SK-N-SH (cell line): ENCODE measurements at regions not wholly inside any gene's neighbourhood (a gene's known extent, or its start where the extent isn't known, plus 50 kb on each side); places are given as distances from the start of the nearest gene placed in this dataset.

Experiments
- EP300 ChIP-seq, 2 experiments: IDR thresholded peaks; 2 replicates each; pipeline versions ENCODE4 v1.4.0 to v1.6.1; 2012; ENCODE audit warnings: borderline replicate concordance in 1 of 2, low read depth in 1 of 2, low read length in 1 of 2
- FOXM1 ChIP-seq: IDR thresholded peaks from 2 replicates; pipeline ENCODE4 v1.4.0; 2012; ENCODE audit warnings: low read depth, mild to moderate bottlenecking
- JUND ChIP-seq: IDR thresholded peaks from 2 replicates; pipeline ENCODE4 v1.4.0; 2012
- NRF1 ChIP-seq: IDR thresholded peaks from 2 replicates; pipeline ENCODE4 v1.6.1; 2012; ENCODE audit warnings: low read depth, mild to moderate bottlenecking, low read length
- POLR2AphosphoS5 ChIP-seq: IDR thresholded peaks from 2 replicates; pipeline ENCODE4 v1.6.1; 2012; ENCODE audit warnings: low read depth, low read length
- RAD21 ChIP-seq: IDR thresholded peaks from 2 replicates; pipeline ENCODE4 v1.6.1; 2012; ENCODE audit warnings: mild to moderate bottlenecking, low read length
- REST ChIP-seq: IDR thresholded peaks from 2 replicates; pipeline ENCODE4 v1.6.1; 2012; ENCODE audit warnings: mild to moderate bottlenecking, low read depth, low read length, moderate library complexity
- SMC3 ChIP-seq: IDR thresholded peaks from 2 replicates; pipeline ENCODE4 v1.6.1; 2012; ENCODE audit warnings: low read depth, low read length, improper control_type of control experiment
- USF2 ChIP-seq: fragments of 150-350 bp; IDR thresholded peaks from 2 replicates; pipeline ENCODE4 v1.6.1; 2017; ENCODE audit warnings: antibody characterized with exemption, low read length, low read depth, borderline replicate concordance
- YY1 ChIP-seq: IDR thresholded peaks from 2 replicates; pipeline ENCODE4 v1.4.0; 2012; ENCODE audit warnings: low read depth, mild to moderate bottlenecking
- TF ChIP-seq, protein P1 (sequence below): fragments of 200-600 bp; sonication (generic); IDR thresholded peaks from 2 replicates; pipeline ENCODE4 v1.6.1; 2017; ENCODE audit warnings: antibody characterized with exemption, mild to moderate bottlenecking, moderate library complexity
- TF ChIP-seq, protein P2 (sequence below): IDR thresholded peaks from 2 replicates; pipeline ENCODE4; 2012

- TF ChIP-seq, protein P1, sequence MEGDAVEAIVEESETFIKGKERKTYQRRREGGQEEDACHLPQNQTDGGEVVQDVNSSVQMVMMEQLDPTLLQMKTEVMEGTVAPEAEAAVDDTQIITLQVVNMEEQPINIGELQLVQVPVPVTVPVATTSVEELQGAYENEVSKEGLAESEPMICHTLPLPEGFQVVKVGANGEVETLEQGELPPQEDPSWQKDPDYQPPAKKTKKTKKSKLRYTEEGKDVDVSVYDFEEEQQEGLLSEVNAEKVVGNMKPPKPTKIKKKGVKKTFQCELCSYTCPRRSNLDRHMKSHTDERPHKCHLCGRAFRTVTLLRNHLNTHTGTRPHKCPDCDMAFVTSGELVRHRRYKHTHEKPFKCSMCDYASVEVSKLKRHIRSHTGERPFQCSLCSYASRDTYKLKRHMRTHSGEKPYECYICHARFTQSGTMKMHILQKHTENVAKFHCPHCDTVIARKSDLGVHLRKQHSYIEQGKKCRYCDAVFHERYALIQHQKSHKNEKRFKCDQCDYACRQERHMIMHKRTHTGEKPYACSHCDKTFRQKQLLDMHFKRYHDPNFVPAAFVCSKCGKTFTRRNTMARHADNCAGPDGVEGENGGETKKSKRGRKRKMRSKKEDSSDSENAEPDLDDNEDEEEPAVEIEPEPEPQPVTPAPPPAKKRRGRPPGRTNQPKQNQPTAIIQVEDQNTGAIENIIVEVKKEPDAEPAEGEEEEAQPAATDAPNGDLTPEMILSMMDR: no peak
- no peak for TF ChIP-seq YY1
- no peak for TF ChIP-seq JUND
- TF ChIP-seq REST: no peak
- no peak for TF ChIP-seq FOXM1
- TF ChIP-seq, protein P2, sequence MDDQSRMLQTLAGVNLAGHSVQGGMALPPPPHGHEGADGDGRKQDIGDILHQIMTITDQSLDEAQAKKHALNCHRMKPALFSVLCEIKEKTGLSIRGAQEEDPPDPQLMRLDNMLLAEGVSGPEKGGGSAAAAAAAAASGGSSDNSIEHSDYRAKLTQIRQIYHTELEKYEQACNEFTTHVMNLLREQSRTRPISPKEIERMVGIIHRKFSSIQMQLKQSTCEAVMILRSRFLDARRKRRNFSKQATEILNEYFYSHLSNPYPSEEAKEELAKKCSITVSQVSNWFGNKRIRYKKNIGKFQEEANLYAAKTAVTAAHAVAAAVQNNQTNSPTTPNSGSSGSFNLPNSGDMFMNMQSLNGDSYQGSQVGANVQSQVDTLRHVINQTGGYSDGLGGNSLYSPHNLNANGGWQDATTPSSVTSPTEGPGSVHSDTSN: no peak
- TF ChIP-seq NRF1: no peak
- TF ChIP-seq SMC3: no peak
- no peak for TF ChIP-seq POLR2AphosphoS5
- TF ChIP-seq EP300 (IDR thresholded peaks at IDR 0.05; ENCODE audit: borderline replicate concordance in 1 of 2, low read depth in 1 of 2, low read length in 1 of 2): no peak
- no peak for TF ChIP-seq USF2
- no peak for TF ChIP-seq RAD21
These were observed 161.0 kb upstream of the CHRM3 start for GRCh38 chr1:239225396-239225795.
